Fibroblast of mammary gland (primary cell): ENCODE measurements at regions not wholly inside any gene's neighbourhood (a gene's known extent, or its start where the extent isn't known, plus 50 kb on each side); places are given as distances from the start of the nearest gene placed in this dataset.

Source experiments
- DNase-seq: peaks from one replicate; pipeline ENCODE4 v3.0.0-alpha.2; 2010; ENCODE audit warnings: low read depth
- H3K4me3 ChIP-seq: 2 replicates; pipeline ENCODE4 v1.5.1; 2011; ENCODE audit warnings: low read depth, mild to moderate bottlenecking, low read length, moderate library complexity; ENCODE audit not compliant: control insufficient read depth
- CTCF ChIP-seq: conservative IDR thresholded peaks from 2 replicates; pipeline ENCODE4 v1.5.1; 2011; ENCODE audit warnings: low read depth, low read length, inconsistent platforms; ENCODE audit not compliant: control insufficient read depth, insufficient read depth

DNA sequence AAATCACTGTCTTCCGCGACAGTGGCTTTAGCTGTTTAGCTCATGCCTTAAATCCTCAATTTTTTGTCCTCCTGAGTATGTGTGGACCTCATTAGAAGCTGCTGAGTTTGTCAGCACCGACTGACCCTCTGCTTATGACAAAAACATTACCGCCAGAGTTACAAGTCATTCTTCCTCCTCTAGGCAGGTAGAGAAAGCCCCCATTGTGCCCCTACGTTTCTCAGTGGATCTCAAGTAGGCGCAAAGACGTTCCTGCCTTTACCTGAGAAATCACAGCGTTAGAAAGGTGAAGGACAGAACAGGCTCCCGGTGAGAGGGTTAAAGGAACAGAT is 227.3 kb upstream of the PDE10A start:
- TF ChIP-seq CTCF: no peak
- DNase-seq: no peak
- H3K4me3 ChIP-seq: no peak overlapping the region

DNA sequence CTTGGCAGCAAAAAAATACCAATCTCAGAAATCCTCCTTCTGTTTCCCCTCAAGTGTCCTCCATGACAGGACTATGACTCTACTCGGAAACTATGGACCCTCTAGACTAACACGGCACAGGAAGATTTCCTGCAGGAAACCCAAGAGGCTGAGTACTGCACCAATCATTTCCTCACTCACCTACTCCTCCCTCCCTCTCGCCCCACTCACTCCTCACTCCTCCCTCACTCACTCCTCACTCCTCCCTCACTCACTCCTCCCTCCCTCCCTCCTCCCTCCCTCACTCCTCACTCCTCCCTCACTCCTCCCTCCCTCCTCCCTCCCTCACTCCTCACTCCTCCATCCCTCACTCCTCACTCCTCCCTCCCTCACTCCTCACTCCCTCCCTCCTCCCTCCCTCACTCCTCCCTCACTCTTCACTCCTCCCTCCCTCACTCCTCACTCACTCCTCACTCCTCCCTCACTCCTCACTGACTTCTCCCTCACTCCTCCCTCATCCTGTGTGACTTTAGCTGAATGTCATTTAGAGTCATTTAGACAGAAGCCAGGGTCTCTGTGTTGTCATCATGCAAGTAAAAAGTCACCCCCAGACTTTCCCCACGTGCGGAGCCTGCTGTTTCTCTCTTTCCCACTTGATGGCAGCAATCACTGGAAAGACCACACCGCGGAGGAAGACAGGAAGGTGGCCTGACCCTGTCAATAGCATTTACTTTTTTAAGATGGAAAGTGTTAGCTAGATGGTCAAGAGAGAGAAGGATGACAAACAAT is 226.8 kb upstream of the PDE10A start:
- TF ChIP-seq CTCF: peak; percentile 63
- DNase-seq: peak; percentile 41

DNA sequence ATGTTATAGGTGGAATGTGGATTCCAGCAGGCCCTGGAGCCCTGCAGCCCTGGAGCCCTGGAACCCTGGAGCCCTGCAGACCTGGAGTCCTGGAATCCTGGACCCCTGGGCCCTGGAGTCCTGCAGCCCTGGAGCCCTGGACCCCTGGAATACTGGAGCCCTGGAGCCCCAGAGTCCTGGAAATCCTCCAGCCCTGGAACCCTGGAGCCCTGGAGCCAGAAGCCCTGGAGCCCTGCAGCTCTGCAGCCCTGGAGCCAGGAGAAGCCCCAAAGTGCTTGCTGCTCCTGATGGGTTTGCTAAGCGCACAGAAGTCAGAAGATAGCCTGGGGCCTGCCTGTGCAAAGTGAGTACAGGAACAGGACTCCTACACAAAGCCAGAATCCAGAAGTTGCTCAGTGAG is 223.1 kb upstream of the PDE10A start:
- H3K4me3 ChIP-seq: no peak overlapping the region
- no peak for DNase-seq
- no peak for TF ChIP-seq CTCF

More for the DNA sequence above, 226.8 kb upstream of the PDE10A start:
- H3K4me3 ChIP-seq: no peak overlapping the region

DNA sequence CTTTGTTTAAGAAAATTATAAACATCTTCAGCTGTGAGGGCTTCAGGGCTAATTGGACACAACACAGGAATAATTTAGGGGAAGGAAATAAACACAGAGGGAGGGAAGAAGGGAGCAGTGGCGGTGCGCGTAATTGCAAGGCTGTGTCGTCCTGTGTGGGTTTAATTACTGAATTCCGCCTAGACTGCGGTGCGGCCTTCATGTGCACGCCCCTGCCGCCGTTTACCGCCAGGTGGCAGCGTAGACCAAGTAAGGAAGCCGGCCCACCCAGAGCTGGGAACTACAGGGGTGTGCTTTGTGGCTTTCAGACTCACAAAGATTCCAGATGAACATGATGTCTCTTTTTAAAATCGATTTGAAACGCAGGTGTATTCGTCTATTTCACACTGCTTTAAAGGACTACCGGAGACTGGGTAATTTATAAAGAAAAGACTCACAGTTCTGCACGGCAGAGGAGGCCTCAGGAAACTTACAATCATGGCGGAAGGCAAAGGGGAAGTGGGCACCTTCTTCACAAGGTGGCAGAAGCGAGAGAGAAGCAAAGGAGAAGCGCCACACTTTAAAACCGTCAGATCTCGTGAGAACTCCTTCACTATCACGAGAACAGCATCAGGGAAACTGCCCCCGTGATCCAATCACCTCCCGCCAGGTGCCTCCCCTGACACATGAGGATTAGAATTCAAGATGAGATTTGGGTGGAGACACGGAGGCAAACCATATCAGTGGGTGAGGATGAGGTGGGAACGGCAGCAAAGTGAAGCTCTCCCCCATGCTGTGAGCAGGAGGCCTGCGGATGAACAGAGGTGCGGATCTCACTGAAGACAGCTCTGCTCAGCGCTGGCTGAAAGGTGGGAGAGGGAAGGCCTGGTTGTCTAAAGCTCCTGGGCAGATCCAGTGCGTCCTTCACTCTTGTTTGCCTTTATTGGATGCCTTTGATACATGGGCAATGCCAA is 222.0 kb upstream of the PDE10A start:
- no peak overlapping the region for H3K4me3 ChIP-seq
- peak; percentile 59 for DNase-seq
- TF ChIP-seq CTCF: peak; percentile 76

DNA sequence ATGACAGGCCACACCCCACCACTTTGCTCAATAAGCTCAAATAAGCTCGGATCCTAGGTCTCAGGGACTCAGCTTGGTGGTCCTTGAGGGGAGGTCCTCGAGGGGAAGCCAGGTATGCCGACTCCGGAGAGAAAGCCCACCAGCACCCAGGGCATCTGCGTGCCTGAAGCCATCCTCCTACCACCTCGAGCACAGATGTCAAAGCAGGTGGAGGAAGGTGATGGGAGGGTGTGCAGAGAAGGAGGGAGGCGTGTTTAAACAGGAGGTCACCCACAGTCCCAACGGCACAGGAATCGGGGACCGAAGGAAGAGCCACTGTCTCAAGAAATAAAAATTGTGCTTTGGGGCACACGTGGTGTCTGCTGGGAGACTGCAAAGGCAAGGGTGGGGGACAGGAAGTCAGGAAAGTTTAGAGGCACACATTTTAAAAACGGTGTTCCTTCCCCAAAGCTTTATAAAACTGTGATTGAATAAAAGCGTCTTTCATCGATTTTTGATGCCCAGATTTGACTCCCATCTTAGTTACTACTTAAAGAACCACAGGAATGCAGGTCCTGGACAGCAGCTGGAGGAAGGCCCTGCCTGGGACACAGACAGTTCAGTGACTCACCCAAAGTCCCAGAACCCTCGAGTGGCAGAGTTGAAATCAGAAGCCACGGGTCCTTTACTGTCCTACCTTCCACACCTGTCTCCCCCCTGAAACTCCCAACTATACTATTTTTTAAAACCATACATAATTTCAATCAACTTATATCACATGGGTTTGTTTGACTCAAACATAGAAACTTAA is 221.0 kb upstream of the PDE10A start:
- H3K4me3 ChIP-seq: no peak overlapping the region
- TF ChIP-seq CTCF: no peak
- DNase-seq: peak; percentile 9

DNA sequence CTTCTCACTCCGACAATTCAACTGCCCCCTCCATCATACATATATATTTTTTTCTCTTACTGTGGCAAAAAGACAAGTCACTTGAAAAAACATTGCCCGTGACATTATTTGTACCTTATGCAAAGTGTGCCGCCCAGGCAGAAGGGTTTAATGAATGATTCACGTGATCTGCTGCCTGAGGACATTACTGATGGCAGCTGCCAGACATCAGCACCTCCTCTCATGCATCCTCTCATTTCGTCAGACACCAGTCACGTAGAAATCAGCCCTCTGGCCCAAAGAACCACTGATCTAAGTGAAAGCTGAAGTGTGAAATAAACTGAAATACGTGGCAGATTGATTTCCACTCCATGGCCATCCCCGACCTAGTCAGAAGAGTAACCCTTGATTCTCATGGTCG is 218.8 kb upstream of the PDE10A start:
- no peak for TF ChIP-seq CTCF
- no peak overlapping the region for H3K4me3 ChIP-seq
- DNase-seq: no peak
